Neural progenitor cell (in vitro differentiated cells): ENCODE measurements at regions not wholly inside any gene's neighbourhood (a gene's known extent, or its start where the extent isn't known, plus 50 kb on each side); places are given as distances from the start of the nearest gene placed in this dataset.
"Not testable (repeated sequence)": the region's sequence is repeated elsewhere in the genome, so short reads cannot be mapped to it uniquely, and the experiment has no call there.

Experiments used
- DNase-seq: peaks from one replicate; pipeline ENCODE4 v3.0.0-alpha.2; 2016; ENCODE audit warnings: low spot score
- H2AFZ ChIP-seq: fragments of 200-600 bp; sonication (generic); replicated peaks from 2 replicates; pipeline ENCODE4 v1.6.1; 2016; ENCODE audit warnings: antibody characterized with exemption
- H3F3A ChIP-seq: fragments of 200-600 bp; sonication (generic); 2 replicates; pipeline ENCODE4 v1.6.1; 2016; ENCODE audit warnings: antibody characterized with exemption, low read depth
- H3K27ac ChIP-seq: fragments of 200-600 bp; sonication (generic); 2 replicates; pipeline ENCODE4 v1.5.1; 2016; ENCODE audit warnings: mild to moderate bottlenecking
- H3K27me3 ChIP-seq: fragments of 200-600 bp; sonication (generic); 2 replicates; pipeline ENCODE4 v1.6.1; 2016; ENCODE audit warnings: mild to moderate bottlenecking, moderate library complexity
- H3K36me3 ChIP-seq: fragments of 200-600 bp; sonication (generic); 2 replicates; pipeline ENCODE4 v1.5.1; 2016
- H3K4me1 ChIP-seq: fragments of 200-600 bp; sonication (generic); 2 replicates; pipeline ENCODE4 v1.6.1; 2016; ENCODE audit warnings: mixed run types
- H3K4me2 ChIP-seq: fragments of 200-600 bp; sonication (generic); 2 replicates; pipeline ENCODE4 v1.6.1; 2016
- H3K4me3 ChIP-seq: fragments of 200-600 bp; sonication (generic); 2 replicates; pipeline ENCODE4 v1.5.1; 2016
- H3K79me2 ChIP-seq: fragments of 200-600 bp; sonication (generic); 2 replicates; pipeline ENCODE4 v1.6.1; 2016; ENCODE audit warnings: low read depth
- H3K9ac ChIP-seq: fragments of 200-600 bp; sonication (generic); 2 replicates; pipeline ENCODE4 v1.6.1; 2016
- H3K9me3 ChIP-seq: fragments of 200-600 bp; sonication (generic); 2 replicates; pipeline ENCODE4 v1.5.1; 2016; ENCODE audit warnings: low read depth
- H4K20me1 ChIP-seq: fragments of 200-600 bp; sonication (generic); 2 replicates; pipeline ENCODE4 v1.6.1; 2016; ENCODE audit warnings: low read depth
- H3K27ac Mint-ChIP-seq: 3 replicates; pipeline ENCODE4 v1.8.0; 2021; ENCODE audit warnings: mixed read lengths
- H3K27me3 Mint-ChIP-seq: 2 replicates; pipeline ENCODE4 v1.8.0; 2022; ENCODE audit warnings: low read depth, mild to moderate bottlenecking, inconsistent platforms, moderate library complexity, mixed read lengths; ENCODE audit not compliant: insufficient read depth
- H3K36me3 Mint-ChIP-seq: 3 replicates; pipeline ENCODE4 v1.8.0; 2021; ENCODE audit warnings: mixed read lengths
- H3K4me1 Mint-ChIP-seq: 3 replicates; pipeline ENCODE4 v1.8.0; 2021; ENCODE audit warnings: mixed read lengths
- H3K4me3 Mint-ChIP-seq: 3 replicates; pipeline ENCODE4 v1.8.0; 2021; ENCODE audit warnings: mild to moderate bottlenecking, moderate library complexity, mixed read lengths
- H3K9me3 Mint-ChIP-seq: 3 replicates; pipeline ENCODE4 v1.8.0; 2020; ENCODE audit warnings: mixed read lengths
- EZH2 ChIP-seq: fragments of 200-600 bp; sonication (generic); IDR thresholded peaks from 2 replicates; pipeline ENCODE4 v1.6.1; 2017; ENCODE audit warnings: antibody characterized with exemption, mild to moderate bottlenecking, moderate library complexity
- EZH2phosphoT487 ChIP-seq: fragments of 200-600 bp; sonication (generic); IDR thresholded peaks from 2 replicates; pipeline ENCODE4 v1.6.1; 2017; ENCODE audit warnings: antibody characterized with exemption
- TF ChIP-seq, protein P1 (sequence below): fragments of 200-600 bp; sonication (generic); IDR thresholded peaks from 2 replicates; pipeline ENCODE4 v1.5.1; 2017; ENCODE audit warnings: antibody characterized with exemption, mild to moderate bottlenecking

DNA sequence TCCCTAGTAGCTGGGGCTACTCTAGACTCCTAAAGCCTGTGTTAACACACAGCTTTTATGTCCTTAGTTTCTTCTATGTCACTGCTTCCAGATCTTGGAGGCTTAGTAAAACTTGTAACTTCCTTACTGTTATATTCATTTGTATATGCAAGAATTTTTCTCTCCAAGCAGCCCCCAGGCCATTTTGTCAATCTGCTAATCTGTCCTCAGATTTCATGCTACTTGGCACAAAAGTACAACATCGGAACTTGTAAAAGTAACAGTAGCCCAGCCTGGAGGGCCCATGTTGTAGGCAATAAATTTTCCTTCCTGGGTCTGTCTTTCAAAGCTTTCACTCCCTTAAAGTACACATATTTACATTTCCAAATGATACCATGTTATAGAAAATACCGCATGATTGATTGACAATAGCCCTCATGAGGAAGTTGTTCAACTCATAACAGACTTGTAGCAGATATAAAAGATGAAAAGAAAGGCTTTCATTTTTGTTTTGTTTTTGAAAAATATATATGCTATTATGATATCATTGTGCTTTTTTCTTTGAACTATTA lies 324.2 kb downstream of the NEK10 start:
- H2AFZ ChIP-seq: no peak overlapping the region
- H3K4me1 Mint-ChIP-seq: peaks cover 13% of the 10 kb centered on the region
- H3K27me3 ChIP-seq: no peaks in the 10 kb centered on the region
- no peaks in the 10 kb centered on the region for H3K79me2 ChIP-seq
- H3K9me3 Mint-ChIP-seq: peaks cover 5% of the 10 kb centered on the region
- TF ChIP-seq EZH2: no peak
- no peak overlapping the region for H3K27ac Mint-ChIP-seq
- DNase-seq: no peak
- no peaks in the 10 kb centered on the region for H3K27me3 Mint-ChIP-seq
- no peaks in the 10 kb centered on the region for H3K36me3 Mint-ChIP-seq
- H3K4me3 Mint-ChIP-seq: no peak overlapping the region
- no peaks in the 10 kb centered on the region for H3K9me3 ChIP-seq
- H3K36me3 ChIP-seq: no peaks in the 10 kb centered on the region
- no peak overlapping the region for H3K4me3 ChIP-seq
- H3K9ac ChIP-seq: no peak overlapping the region
- H3K4me1 ChIP-seq: peaks cover 10% of the 10 kb centered on the region
- H3K4me2 ChIP-seq: no peak overlapping the region
- H3K27ac ChIP-seq: no peak overlapping the region
- peaks cover 9% of the 10 kb centered on the region for H3F3A ChIP-seq
- H4K20me1 ChIP-seq: no peaks in the 10 kb centered on the region

DNA sequence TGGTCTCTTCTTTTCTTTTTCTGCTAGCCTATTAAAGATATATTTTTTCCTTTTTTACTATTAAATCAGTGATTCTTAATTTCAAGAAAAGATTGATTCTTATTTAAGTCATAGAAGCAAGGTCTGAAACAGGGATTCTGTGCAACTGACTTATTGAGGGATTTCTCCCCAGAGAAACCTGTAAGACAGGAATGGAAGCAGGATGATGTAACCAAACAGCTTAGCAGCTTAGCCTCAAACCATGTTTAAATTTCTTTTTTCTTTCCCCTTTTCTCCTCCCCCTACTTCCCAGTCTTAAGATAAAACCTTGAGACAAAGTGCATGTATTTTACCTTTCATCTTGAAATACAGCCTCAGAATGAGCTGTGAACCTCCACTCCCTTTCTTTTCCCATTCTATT lies 322.8 kb downstream of the NEK10 start:
- peaks cover 9% of the 10 kb centered on the region for H3K9me3 Mint-ChIP-seq
- peaks cover 10% of the 10 kb centered on the region for H3K4me1 ChIP-seq
- no peak for TF ChIP-seq EZH2
- no peak for TF ChIP-seq EZH2phosphoT487
- TF ChIP-seq, protein P1, sequence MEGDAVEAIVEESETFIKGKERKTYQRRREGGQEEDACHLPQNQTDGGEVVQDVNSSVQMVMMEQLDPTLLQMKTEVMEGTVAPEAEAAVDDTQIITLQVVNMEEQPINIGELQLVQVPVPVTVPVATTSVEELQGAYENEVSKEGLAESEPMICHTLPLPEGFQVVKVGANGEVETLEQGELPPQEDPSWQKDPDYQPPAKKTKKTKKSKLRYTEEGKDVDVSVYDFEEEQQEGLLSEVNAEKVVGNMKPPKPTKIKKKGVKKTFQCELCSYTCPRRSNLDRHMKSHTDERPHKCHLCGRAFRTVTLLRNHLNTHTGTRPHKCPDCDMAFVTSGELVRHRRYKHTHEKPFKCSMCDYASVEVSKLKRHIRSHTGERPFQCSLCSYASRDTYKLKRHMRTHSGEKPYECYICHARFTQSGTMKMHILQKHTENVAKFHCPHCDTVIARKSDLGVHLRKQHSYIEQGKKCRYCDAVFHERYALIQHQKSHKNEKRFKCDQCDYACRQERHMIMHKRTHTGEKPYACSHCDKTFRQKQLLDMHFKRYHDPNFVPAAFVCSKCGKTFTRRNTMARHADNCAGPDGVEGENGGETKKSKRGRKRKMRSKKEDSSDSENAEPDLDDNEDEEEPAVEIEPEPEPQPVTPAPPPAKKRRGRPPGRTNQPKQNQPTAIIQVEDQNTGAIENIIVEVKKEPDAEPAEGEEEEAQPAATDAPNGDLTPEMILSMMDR: no peak

DNA sequence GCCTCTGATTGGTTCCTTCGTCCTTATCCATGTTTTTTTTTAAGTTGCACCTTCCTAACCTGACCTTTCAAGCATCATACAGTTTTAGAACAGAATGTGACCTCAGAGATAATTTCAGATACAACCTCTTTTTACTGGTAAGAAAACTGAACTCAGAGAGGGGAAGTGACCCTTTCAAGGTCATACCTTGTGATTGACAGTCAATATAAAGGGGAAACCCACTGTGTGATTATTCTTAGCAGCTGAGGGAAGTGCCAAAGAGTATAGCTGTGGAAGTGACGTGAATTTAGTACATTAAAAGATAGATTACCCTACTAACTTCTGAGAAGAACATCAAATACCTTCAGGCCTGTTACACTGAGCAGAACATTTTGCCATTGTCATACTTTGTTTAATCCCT lies 319.4 kb downstream of the NEK10 start:
- no peak for DNase-seq
- H3K27me3 Mint-ChIP-seq: no peaks in the 10 kb centered on the region
- H3K36me3 ChIP-seq: no peaks in the 10 kb centered on the region
- no peaks in the 10 kb centered on the region for H3K4me1 ChIP-seq
- H3K27ac ChIP-seq: no peak overlapping the region
- H3K4me3 Mint-ChIP-seq: no peak overlapping the region
- no peak overlapping the region for H3K9ac ChIP-seq
- H3K9me3 Mint-ChIP-seq: peaks cover 21% of the 10 kb centered on the region
- H3K27ac Mint-ChIP-seq: no peak overlapping the region
- no peaks in the 10 kb centered on the region for H4K20me1 ChIP-seq
- no peak overlapping the region for H3K4me2 ChIP-seq
- no peaks in the 10 kb centered on the region for H3K4me1 Mint-ChIP-seq
- no peaks in the 10 kb centered on the region for H3K27me3 ChIP-seq
- no peaks in the 10 kb centered on the region for H3F3A ChIP-seq
- H3K36me3 Mint-ChIP-seq: no peaks in the 10 kb centered on the region
- no peak overlapping the region for H3K4me3 ChIP-seq
- no peaks in the 10 kb centered on the region for H3K79me2 ChIP-seq
- H2AFZ ChIP-seq: no peak overlapping the region
- H3K9me3 ChIP-seq: no peaks in the 10 kb centered on the region
- TF ChIP-seq, protein P1: no peak
- TF ChIP-seq EZH2phosphoT487 (no peak), EZH2 (no peak)

More for the DNA sequence above, 322.8 kb downstream of the NEK10 start:
- H2AFZ ChIP-seq: no peak overlapping the region
- no peak overlapping the region for H3K27ac Mint-ChIP-seq
- H3K36me3 Mint-ChIP-seq: no peaks in the 10 kb centered on the region
- H3F3A ChIP-seq: peaks cover 9% of the 10 kb centered on the region
- no peaks in the 10 kb centered on the region for H3K79me2 ChIP-seq
- H3K27ac ChIP-seq: no peak overlapping the region
- no peaks in the 10 kb centered on the region for H4K20me1 ChIP-seq
- no peaks in the 10 kb centered on the region for H3K9me3 ChIP-seq
- H3K27me3 Mint-ChIP-seq: no peaks in the 10 kb centered on the region
- peaks cover 13% of the 10 kb centered on the region for H3K4me1 Mint-ChIP-seq
- no peak overlapping the region for H3K4me2 ChIP-seq
- no peak overlapping the region for H3K4me3 ChIP-seq
- H3K4me3 Mint-ChIP-seq: no peak overlapping the region
- H3K27me3 ChIP-seq: no peaks in the 10 kb centered on the region
- H3K9ac ChIP-seq: no peak overlapping the region
- H3K36me3 ChIP-seq: no peaks in the 10 kb centered on the region
- no peak for DNase-seq

DNA sequence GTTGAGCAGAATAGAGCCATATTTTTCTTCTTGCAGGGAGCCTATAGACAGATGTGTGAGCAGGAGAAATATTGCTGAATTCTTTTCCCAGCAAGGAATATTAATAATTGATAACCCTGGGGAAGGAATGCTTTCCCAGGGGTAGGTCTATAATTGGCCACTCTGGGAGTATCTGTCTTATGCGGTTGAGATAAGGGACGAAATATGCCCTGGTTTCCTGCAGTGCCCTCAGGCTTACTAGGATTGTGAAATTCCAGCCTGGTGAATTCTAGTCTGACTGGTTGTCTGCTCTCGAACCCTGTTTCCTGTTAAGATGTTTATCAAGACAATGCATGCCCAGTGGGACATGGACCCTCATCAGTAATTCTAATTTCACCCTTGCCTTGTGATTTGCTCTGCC lies 317.7 kb downstream of the NEK10 start:
- H4K20me1 ChIP-seq, H3K36me3 Mint-ChIP-seq, H3K36me3 ChIP-seq, DNase-seq, H3K4me3 ChIP-seq, H3K4me2 ChIP-seq, H3F3A ChIP-seq, H3K9ac ChIP-seq, H3K27me3 Mint-ChIP-seq, H3K27ac ChIP-seq, H3K4me1 Mint-ChIP-seq, H3K4me1 ChIP-seq, H3K27ac Mint-ChIP-seq, H3K9me3 ChIP-seq, H3K4me3 Mint-ChIP-seq, H2AFZ ChIP-seq, H3K27me3 ChIP-seq, H3K79me2 ChIP-seq: not testable (repeated sequence)
- H3K9me3 Mint-ChIP-seq: peaks cover 26% of the 10 kb centered on the region
